ENCODE measurements at regions not wholly inside any gene's neighbourhood (a gene's known extent, or its start where the extent isn't known, plus 50 kb on each side); places are given as distances from the start of the nearest gene placed in this dataset.

GRCh38 chr10:112052166-112052565 is 131.4 kb downstream of the GPAM start:
- H3K4me1 ChIP-seq (ENCODE audit: low read depth), result no peaks in the 10 kb centered on the region
- H3K9me3 ChIP-seq, result no peaks in the 10 kb centered on the region
- DNase-seq, result no peak
- no peak overlapping the region for H3K4me3 ChIP-seq
- intact Hi-C loops (cut with DNase I, micrococcal nuclease), result no loop called here
- no peak for ATAC-seq
- no peaks in the 10 kb centered on the region for H3K36me3 ChIP-seq (ENCODE audit: low read depth)
- TF ChIP-seq CTCF (IDR thresholded peaks at IDR 0.05), result no peak

- Histone ChIP-seq H3K4me1 (ENCODE audit: low read depth) (no peaks in the 10 kb centered on the region), H3K9me3 (no peaks in the 10 kb centered on the region), H3K36me3 (ENCODE audit: low read depth) (no peaks in the 10 kb centered on the region), H3K4me3 (no peak overlapping the region)
- intact Hi-C loops (cut with DNase I, micrococcal nuclease), result no loop called here
- ATAC-seq (no peak), DNase-seq (no peak)
- TF ChIP-seq CTCF (IDR thresholded peaks at IDR 0.05), result no peak
Measured at GRCh38 chr10:112053895-112054294, 129.7 kb downstream of the GPAM start.

- H3K9me3 ChIP-seq, result no peaks in the 10 kb centered on the region
- TF ChIP-seq CTCF (IDR thresholded peaks at IDR 0.05), result no peak
- no peaks in the 10 kb centered on the region for H3K36me3 ChIP-seq (ENCODE audit: low read depth)
- no peak for ATAC-seq
- H3K4me3 ChIP-seq, result no peak overlapping the region
- no peaks in the 10 kb centered on the region for H3K4me1 ChIP-seq (ENCODE audit: low read depth)
- intact Hi-C loops (cut with DNase I, micrococcal nuclease), result no loop called here
- DNase-seq, result no peak
Measured at GRCh38 chr10:112054516-112054915, 129.0 kb downstream of the GPAM start.

- intact Hi-C loops (cut with DNase I, micrococcal nuclease), result no loop called here
- no peak for DNase-seq
- H3K4me1 ChIP-seq (ENCODE audit: low read depth), result no peaks in the 10 kb centered on the region
Measured at GRCh38 chr10:112057072-112057471, 126.5 kb downstream of the GPAM start.

GRCh38 chr10:112059220-112059619 is 124.3 kb downstream of the GPAM start:
- intact Hi-C loops (cut with DNase I, micrococcal nuclease), result no loop called here
- H3K4me1 ChIP-seq (ENCODE audit: low read depth), result no peaks in the 10 kb centered on the region
- H3K4me3 ChIP-seq, result no peak overlapping the region
- no peaks in the 10 kb centered on the region for H3K9me3 ChIP-seq
- DNase-seq, result no peak
- no peaks in the 10 kb centered on the region for H3K36me3 ChIP-seq (ENCODE audit: low read depth)
- no peak for ATAC-seq
- TF ChIP-seq CTCF (IDR thresholded peaks at IDR 0.05), result no peak

More at GRCh38 chr10:112057072-112057471, 126.5 kb downstream of the GPAM start:
- TF ChIP-seq CTCF (IDR thresholded peaks at IDR 0.05), result no peak
- no peaks in the 10 kb centered on the region for H3K36me3 ChIP-seq (ENCODE audit: low read depth)
- no peak overlapping the region for H3K4me3 ChIP-seq
- no peak for ATAC-seq
- H3K9me3 ChIP-seq, result no peaks in the 10 kb centered on the region

GRCh38 chr10:112071596-112072133 is 111.9 kb downstream of the GPAM start:
- H3K9me3 ChIP-seq, result no peaks in the 10 kb centered on the region
- no peak for TF ChIP-seq CTCF (IDR thresholded peaks at IDR 0.05)
- intact Hi-C loops (cut with DNase I, micrococcal nuclease), result no loop called here
- H3K4me1 ChIP-seq (ENCODE audit: low read depth), result no peaks in the 10 kb centered on the region
- no peak overlapping the region for H3K4me3 ChIP-seq
- DNase-seq (no peak), ATAC-seq (no peak)
- H3K36me3 ChIP-seq (ENCODE audit: low read depth), result no peaks in the 10 kb centered on the region

Data from mucosa of descending colon (tissue), 3 donors.